Uterus (tissue), 3 donors: ENCODE measurements at regions not wholly inside any gene's neighbourhood (a gene's known extent, or its start where the extent isn't known, plus 50 kb on each side); places are given as distances from the start of the nearest gene placed in this dataset.

Source experiments
- DNase-seq, 2 donors: peaks; one replicate each; pipeline ENCODE4 v3.0.0-alpha.2; 2019 to 2020
- H3K27ac ChIP-seq, 2 donors: fragments of 200-600 bp; sonication (generic); 1 replicate in 1 of 2; 2 replicates in 1 of 2; pipeline ENCODE4 v1.5.1; 2016 to 2018
- H3K27me3 ChIP-seq, 2 donors: fragments of 200-600 bp; sonication (generic); one replicate each; pipeline ENCODE4 v1.5.1; 2018 to 2019; ENCODE audit warnings: control low read depth in 1 of 2
- H3K36me3 ChIP-seq, 2 donors: fragments of 200-600 bp; sonication (generic); one replicate each; pipeline ENCODE4 v1.5.1; 2019; ENCODE audit warnings: control low read depth in 1 of 2
- H3K4me1 ChIP-seq, 2 donors: fragments of 200-600 bp; sonication (generic); one replicate each; pipeline ENCODE4 v1.5.1; 2018 to 2019; ENCODE audit warnings: control low read depth in 1 of 2
- H3K4me3 ChIP-seq, 2 donors: fragments of 200-600 bp; sonication (generic); 1 replicate in 1 of 2; 2 replicates in 1 of 2; pipeline ENCODE4 v1.5.1; 2018 to 2019; ENCODE audit warnings: mild to moderate bottlenecking in 1 of 2
- H3K9me3 ChIP-seq, 2 donors: fragments of 200-600 bp; sonication (generic); one replicate each; pipeline ENCODE4 v1.5.1; 2019; ENCODE audit warnings: control low read depth in 1 of 2
- POLR2A ChIP-seq, 2 donors: fragments of 450-650 bp; IDR thresholded peaks; one replicate each; pipeline ENCODE4 v1.6.1; 2016; ENCODE audit warnings: antibody characterized with exemption in 2 of 2, mild to moderate bottlenecking in 1 of 2, moderate library complexity in 1 of 2
- intact Hi-C: fragments of 100-400 bp; cut with DNase I; formaldehyde crosslinking; loops from one replicate; pipeline ENCODE4 v1.15.1; 2023; ENCODE audit warnings: low total_unique reads
- TF ChIP-seq, protein P1 (sequence below), 4 experiments: fragments of 200-600 bp in 2 of 4; fragments of 450-650 bp in 2 of 4; sonication (generic) in 2 of 4; IDR thresholded peaks; one replicate each; pipeline ENCODE4 v1.5.1; 2016 to 2019; ENCODE audit warnings: antibody characterized with exemption in 4 of 4, mild to moderate bottlenecking in 2 of 4, moderate library complexity in 1 of 4
- donor health status: DM: yes; HTN: yes; CAD: no.

DNA sequence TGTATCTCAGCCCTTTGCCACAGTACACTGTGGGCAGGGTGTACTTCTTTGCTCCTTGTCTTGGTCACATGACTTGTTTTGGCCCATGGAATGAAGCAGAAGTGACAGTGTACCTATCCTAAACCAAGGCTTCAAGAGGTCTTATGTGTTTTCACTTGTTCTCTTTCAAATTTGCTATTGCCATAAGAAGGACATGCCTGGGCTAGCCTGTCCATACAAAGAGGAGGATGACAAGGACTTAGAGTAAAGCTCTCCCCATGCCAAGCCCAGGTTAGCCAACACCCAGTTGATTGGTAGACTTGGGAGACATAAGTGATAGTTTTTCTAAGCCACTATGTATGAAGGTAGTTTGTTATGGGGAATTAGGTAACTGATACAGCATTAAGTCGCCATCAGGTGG, 141.1 kb upstream of the MID1 start:
- intact Hi-C loops: no loop called here
- H3K4me3 ChIP-seq: no peak overlapping the region
- no peak overlapping the region for H3K27ac ChIP-seq
- H3K4me1 ChIP-seq: no peaks in the 10 kb centered on the region
- H3K27me3 ChIP-seq: no peaks in the 10 kb centered on the region
- DNase-seq: no peak
- H3K36me3 ChIP-seq: no peaks in the 10 kb centered on the region
- TF ChIP-seq POLR2A (IDR thresholded peaks at IDR 0.05): no peak
- TF ChIP-seq, protein P1, sequence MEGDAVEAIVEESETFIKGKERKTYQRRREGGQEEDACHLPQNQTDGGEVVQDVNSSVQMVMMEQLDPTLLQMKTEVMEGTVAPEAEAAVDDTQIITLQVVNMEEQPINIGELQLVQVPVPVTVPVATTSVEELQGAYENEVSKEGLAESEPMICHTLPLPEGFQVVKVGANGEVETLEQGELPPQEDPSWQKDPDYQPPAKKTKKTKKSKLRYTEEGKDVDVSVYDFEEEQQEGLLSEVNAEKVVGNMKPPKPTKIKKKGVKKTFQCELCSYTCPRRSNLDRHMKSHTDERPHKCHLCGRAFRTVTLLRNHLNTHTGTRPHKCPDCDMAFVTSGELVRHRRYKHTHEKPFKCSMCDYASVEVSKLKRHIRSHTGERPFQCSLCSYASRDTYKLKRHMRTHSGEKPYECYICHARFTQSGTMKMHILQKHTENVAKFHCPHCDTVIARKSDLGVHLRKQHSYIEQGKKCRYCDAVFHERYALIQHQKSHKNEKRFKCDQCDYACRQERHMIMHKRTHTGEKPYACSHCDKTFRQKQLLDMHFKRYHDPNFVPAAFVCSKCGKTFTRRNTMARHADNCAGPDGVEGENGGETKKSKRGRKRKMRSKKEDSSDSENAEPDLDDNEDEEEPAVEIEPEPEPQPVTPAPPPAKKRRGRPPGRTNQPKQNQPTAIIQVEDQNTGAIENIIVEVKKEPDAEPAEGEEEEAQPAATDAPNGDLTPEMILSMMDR (IDR thresholded peaks at IDR 0.05): no peak
- no peaks in the 10 kb centered on the region for H3K9me3 ChIP-seq

- H3K27ac ChIP-seq: peak overlapping the region; percentile 52 to 67
- no peaks in the 10 kb centered on the region for H3K36me3 ChIP-seq
- peak overlapping the region in 1 of 2 donors; percentile 4 for H3K4me3 ChIP-seq
- H3K27me3 ChIP-seq: no peaks in the 10 kb centered on the region
- H3K9me3 ChIP-seq: no peaks in the 10 kb centered on the region
- no peak for DNase-seq
- H3K4me1 ChIP-seq: no peaks in the 10 kb centered on the region
- no peak for TF ChIP-seq POLR2A (IDR thresholded peaks at IDR 0.05)
- TF ChIP-seq, protein P1 (IDR thresholded peaks at IDR 0.05): peak in 2 of 4 experiments; percentile 31 to 35
- intact Hi-C loops: no loop called here
Measured at GRCh38 chrX:10769195-10769594, 148.8 kb upstream of the MID1 start.

- Histone ChIP-seq H3K36me3 (no peaks in the 10 kb centered on the region), H3K4me1 (no peaks in the 10 kb centered on the region), H3K4me3 (peak overlapping the region in 1 of 2 donors; percentile 4), H3K9me3 (no peaks in the 10 kb centered on the region), H3K27ac (peak overlapping the region; percentile 52 to 67), H3K27me3 (peaks cover 0 to 3% of the 10 kb centered on the region in 2 donors)
- peak in 1 of 2 donors; percentile 26 for DNase-seq
- TF ChIP-seq POLR2A (IDR thresholded peaks at IDR 0.05): no peak
- TF ChIP-seq, protein P1 (IDR thresholded peaks at IDR 0.05): no peak
- intact Hi-C loops: no loop called here
Measured at GRCh38 chrX:10769696-10770619, 149.6 kb upstream of the MID1 start.

- H3K36me3 ChIP-seq: no peaks in the 10 kb centered on the region
- TF ChIP-seq, protein P1 (IDR thresholded peaks at IDR 0.05): no peak
- TF ChIP-seq POLR2A (IDR thresholded peaks at IDR 0.05): no peak
Measured at GRCh38 chrX:10773318-10773717, 152.9 kb upstream of the MID1 start.

DNA sequence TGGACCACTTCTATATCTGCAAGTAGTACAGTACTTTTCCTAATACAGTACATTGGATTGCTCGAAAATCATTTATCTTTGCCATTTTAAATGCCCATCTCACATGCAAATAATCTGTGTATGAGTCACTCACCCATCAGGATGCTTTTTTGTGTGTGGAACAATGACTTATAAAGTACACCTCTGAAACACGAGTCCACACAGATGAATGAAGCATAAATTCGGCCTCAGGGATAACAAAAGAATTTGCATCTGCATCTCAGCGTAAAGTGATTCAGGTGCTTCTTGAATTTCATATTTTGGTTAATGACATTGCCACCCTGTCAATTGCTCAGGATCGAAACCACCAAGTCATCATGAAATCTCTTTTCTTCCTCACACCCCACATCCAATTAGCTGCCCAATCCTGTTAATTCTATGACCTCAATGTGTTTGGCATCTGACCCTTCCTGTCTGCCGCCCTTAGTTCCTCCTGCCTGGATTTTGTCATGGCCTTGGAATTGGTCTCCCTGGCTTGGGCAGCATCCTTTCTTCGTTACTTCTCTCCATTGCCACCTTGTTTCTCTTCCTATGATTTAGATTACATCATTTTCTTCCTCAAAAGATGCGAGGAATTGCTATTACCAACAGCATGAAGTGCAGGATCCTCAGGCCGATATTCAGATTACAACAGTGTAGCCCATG, 161.6 kb upstream of the MID1 start:
- H3K9me3 ChIP-seq: no peaks in the 10 kb centered on the region
- no peak for DNase-seq
- H3K27ac ChIP-seq: no peak overlapping the region
- H3K27me3 ChIP-seq: peaks cover 0 to under 1% of the 10 kb centered on the region in 2 donors
- no peaks in the 10 kb centered on the region for H3K4me1 ChIP-seq
- no peaks in the 10 kb centered on the region for H3K36me3 ChIP-seq
- intact Hi-C loops: no loop called here
- TF ChIP-seq, protein P1 (IDR thresholded peaks at IDR 0.05): no peak
- TF ChIP-seq POLR2A (IDR thresholded peaks at IDR 0.05): no peak
- H3K4me3 ChIP-seq: no peak overlapping the region

More at GRCh38 chrX:10773318-10773717, 152.9 kb upstream of the MID1 start:
- Histone ChIP-seq H3K4me1 (no peaks in the 10 kb centered on the region), H3K4me3 (no peak overlapping the region), H3K9me3 (no peaks in the 10 kb centered on the region), H3K27me3 (peaks cover 0 to 3% of the 10 kb centered on the region in 2 donors), H3K27ac (no peak overlapping the region)
- intact Hi-C loops: no loop called here
- DNase-seq: no peak
